Fibroblast of upper back skin (primary cell): ENCODE measurements at regions not wholly inside any gene's neighbourhood (a gene's known extent, or its start where the extent isn't known, plus 50 kb on each side); places are given as distances from the start of the nearest gene placed in this dataset.

Source experiments
- DNase-seq: peaks from one replicate; pipeline ENCODE4 v3.0.0-alpha.2; 2013

DNA sequence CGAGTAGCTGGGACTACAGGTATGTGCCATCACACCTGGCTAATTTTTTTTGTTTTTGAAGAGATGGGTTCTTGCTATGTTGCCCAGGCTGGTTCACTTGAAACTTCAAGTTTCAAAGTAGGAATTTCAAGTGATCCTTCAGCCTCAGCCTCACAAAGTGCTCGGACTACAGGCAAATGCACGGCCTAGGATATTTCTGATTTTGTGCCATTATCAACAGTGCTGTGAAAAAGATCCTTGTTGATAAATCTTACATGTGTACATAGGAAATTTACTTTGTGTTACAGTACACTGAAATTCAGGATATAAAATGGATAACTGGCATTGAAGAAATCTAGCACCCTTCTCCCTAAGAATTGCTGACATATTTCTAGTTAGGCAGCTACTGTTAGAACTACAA lies 184.6 kb upstream of the PRDM1 start:
- no peak for DNase-seq

DNA sequence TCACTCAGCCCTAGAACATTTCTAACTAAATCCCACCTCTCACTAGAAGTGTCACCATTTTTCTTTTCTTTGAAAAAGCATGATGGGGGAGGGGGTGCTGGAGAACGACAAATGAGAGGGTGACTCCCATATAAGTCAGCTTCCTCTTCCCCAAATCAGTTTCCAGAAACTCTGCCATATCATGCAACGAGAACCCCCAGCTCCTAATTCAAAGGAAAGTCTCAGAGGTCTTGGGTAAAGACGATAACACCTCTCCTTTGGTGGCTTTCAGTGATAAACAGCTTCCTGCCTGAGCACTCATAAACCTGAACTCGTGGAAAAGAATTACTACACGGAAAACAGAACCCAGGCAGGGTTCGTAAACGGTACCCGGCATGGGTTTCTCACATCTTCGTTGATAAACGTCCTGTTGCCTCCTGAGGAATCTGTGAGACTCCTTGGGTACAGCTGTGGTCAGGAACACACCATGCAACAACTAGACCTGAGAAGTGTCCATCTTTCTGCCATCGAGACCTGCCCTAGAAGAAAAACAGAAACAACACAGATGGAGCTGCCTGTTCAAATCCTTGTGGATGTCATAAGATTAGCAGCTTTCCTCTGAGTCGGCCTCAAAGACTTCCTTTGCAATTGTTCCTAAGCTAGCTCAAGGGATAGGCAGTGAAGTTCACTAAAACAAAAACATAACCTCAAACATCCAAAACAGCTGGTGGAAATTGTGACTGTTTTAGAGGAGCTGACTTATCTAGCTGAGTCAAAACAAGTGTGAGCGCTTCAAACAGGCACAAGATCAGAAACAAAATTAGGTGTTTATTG lies 185.8 kb upstream of the PRDM1 start:
- peak; percentile 84 for DNase-seq

DNA sequence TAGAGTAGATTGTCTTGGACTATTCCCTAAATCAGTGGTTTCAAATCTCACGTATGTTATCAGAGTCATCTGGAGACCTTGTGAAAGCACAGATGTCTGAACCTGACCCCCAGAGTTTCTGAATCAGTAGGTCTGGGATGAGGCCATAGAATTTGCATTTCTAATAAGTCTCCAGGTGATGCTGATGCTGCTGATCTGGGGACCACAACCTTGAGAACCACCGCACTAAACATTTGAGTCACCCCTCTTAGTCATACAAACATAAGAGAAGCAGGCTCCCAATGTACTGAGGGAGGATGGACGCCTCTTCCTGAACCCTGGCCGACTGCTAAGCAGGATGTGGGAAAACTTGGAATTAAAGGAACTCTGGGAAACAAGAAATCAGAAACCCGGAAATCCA lies 187.8 kb upstream of the PRDM1 start:
- peak; percentile 87 for DNase-seq

DNA sequence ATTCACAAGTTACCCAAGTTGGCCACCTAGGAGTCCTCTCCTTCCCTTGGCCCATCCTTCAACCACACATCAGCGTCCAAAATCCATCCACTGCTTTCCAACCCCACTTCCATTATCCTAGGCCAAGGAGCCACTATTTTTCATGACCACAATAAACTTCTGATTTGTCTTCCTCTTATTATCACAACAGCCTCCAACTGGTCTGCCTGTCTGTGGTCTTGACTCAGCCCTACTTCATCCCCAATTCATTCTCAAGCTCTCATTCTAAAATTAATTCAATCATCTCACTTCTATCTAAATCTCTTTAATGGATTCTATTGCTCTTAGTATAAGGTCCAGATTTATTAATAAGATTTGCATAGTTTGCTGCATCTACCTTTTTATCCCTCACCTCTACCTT lies 189.0 kb upstream of the PRDM1 start:
- DNase-seq = no peak

DNA sequence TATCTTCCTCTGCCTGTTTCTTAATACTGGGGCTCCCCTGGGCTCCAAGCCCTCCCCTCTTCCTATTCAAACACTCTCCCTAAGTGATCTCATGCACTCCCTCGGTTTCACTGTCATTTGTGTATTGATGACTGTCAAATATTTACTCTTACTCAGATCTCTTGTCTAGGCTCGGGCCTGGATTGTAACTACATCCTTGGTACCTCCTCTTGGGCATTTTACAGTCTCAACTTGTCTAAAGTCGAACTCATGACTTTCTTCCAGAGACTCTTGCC lies 189.4 kb upstream of the PRDM1 start:
- DNase-seq = no peak

DNA sequence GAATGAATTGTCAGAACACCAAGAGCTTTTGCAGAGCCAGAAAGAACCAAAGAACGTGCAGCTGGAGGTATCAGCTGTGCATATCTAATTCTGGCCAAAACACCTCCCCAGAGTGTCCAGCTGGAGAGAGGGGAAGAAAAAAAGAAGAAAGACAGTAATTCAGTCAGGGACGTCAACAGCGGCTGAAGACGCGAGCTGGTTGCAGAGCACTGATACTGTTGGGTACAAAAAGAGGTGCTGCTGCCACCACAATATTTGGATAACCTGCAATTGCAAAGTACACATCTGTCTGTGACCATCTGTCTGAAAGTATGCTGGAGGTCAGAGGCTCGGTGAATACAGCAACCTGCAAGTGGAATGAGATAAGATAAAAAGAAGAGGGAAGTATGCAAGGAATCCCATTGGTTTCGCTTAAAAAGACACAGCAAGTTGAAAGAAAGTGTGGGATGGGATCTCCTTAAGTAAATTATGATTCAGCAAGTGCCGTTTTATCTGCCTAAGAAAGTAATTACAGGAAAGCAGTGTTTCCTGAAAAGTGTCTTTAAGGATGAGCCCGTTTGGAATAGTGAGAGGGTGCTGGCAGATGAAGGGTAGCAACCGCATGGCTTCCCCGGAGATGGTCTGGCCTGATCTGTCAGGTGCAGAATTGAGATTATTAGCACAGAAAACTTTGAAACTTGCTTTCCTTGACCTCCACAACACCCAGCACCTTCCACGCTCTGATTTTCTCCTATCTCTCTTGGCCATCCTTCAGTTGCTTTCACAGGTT lies 189.9 kb upstream of the PRDM1 start:
- DNase-seq = no peak

DNA sequence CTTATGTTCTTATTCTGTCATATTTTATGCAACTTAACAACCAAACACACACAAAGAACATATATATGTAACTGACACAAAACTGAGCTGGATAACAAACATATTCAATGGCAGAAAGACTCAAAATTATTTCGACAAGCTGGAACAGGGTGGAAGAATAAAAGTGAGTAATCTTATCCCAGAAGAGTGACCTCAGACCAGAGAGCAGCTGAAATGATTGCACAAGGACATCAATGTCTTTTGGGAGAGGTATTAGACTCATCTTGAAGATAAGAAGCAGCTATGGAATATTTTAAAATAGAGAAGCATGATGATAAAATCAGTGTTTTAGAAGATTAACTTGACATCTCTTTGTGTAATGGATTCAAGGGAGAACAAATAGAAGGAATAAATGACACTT lies 191.6 kb upstream of the PRDM1 start:
- no peak for DNase-seq

DNA sequence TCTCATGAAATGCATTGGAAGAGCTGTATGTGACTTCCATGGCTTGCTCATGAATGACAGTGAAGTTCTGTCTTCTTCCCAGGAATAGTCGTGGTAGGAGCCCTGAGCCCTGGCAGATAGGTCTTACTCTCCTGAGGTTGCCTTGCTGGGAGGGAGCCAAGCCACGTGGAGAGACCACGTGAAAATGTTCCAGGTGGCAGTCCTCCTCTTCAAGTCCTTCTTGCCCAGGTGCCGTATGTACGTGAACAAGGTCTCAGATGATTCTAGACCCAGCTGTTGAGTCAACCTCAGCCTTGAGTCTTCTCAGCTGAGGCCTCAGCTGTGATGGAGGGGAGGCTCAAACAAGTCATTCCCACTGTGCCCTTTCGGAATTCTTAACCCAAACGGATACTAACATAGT lies 192.4 kb upstream of the PRDM1 start:
- no peak for DNase-seq

DNA sequence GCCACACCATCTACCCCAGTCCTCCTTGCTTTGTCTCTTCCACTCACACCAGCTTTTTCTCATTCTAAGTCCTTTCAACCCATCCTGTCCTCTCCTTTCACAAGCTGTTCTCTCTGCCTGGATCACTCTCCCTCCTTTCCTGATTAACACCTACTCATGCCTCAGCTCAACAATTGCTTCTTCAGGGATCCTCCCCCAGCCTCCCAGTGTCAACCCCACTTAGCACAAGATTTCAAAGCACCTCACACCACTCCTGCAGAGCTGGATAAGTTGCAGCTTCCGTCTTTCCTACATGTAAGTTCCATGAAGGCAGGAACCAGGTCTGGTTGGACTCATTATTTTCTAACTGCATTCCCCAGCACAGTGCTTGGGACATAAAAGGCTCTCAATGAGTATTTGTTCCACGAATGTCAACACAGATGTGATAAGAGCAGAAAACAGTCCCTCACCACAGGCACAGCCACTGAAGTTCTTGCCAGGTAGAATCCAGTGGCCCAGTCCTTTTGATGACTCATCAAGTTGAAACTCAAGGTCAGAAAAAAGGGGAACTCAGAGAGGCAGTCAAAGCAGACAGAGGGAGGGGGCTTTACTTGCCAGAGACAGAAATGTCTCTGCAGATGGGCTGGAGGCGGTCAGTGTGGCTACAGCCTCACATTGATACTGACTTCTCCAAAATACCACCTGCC lies 193.4 kb upstream of the PRDM1 start:
- no peak for DNase-seq

DNA sequence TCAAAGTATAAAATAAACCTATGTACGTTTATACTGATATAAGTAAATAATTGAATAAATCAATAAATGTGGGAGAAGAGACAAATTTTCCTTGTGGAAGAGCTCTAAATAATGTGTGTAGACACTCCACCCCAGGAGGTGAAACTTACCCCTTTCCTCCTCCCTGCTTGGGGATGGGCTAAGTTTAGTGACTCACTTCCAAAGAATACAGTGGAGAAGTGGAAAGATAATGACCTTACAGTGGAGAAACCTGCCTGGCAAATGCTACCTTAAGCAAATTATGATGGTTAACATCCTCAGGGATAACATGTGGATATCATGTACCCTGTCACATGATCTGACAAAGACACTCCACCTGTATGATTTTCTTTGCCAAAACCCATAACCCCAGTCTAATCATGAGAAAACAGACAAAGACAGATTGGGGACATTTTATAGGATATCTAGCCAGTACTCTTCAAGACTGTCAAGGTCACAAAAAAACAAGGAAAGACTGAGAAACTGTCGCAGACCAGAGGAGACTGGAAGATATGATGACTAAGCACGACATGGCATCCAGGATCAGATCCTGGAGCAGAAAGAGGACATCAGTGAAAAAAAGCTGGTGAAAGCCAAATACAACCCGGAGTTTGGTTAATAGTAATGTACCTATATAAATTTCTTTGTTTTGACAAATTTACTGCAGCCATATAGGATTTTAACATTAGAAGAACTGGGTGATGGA lies 195.5 kb upstream of the PRDM1 start:
- no peak for DNase-seq

DNA sequence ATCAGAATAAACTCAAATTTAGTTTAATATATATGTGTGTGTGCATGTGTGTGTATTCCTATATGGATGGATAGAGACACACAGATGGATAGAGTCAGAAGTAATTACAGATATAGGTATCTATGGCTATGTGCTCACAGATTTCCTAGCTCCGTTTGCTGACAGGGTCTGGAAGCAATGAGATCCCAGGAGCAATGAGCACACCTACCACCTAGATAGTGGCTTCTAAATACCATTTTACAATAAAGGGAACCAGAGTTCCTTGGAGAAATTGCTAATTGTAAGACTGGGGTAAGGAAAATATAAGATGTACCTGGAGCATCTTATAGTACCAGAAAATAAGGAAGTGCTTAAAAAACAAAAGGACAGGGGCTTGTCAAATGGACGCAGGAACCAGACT lies 196.2 kb upstream of the PRDM1 start:
- DNase-seq = no peak

DNA sequence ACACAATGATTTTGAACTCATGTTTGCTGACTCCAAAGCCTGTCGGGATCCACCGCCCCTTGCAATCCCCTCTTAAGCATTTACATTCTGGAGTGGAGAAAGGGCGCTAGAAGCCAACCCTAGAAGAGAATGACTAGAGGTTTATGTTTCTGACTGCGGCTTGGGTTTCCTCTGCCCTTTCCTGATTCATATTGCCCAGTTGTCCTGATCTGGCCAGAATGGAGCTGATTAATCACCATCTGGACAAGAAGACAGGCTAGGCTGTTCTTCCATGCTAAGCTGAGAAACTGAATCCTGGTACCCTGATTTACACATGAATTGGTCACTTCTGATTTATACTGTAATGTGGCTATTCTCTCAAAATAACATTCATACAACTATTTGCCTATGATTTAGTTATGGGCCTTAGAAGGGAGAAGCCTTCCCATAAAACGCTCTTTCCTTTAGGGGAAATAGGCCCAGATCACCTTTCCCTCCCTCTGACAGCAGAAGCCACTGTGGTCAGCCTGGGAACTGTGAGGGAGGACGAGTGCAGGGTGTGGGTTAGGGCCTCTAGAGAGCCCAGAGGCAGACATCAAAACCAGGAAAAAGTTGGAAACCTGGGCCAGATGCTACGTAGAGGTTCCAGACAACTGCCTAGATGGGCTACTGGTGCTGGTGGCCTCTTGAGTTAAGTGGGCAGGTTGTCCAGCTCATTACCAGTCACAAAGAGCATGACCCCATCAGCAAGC lies 199.2 kb upstream of the PRDM1 start:
- no peak for DNase-seq

DNA sequence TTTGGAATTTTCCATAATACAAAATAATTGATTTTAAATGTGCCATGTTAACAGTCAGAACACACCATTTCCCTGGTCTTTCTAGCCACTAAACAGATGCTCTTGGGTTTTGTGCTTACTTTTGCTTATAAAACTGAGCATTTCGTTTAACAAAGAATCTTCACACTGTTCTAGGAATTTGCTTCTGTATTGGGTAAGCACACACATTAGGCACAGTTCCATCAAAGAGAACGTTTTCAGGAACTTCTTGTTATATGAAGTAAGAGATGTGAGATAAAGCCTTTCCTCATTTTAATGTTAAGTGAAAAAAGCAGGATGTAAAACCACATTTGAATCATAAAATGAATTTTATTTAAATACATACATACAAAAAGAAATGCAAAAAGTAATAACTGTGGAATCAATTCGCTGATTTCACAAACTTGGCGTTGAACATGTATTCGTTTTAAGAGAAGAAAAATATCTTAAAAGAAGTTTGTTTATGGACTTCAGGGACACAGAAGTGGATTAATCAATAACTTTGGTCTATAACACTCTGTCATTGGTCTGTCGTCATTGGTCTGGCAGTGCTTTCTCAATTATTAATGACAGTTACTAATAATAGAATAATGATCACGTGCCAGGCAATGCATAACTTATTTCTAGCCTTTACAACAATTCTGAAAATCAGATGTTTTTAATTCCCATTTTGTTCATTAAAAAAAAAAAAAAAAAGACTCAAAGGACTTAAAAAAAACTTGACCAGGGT lies 199.9 kb upstream of the PRDM1 start:
- DNase-seq = no peak

DNA sequence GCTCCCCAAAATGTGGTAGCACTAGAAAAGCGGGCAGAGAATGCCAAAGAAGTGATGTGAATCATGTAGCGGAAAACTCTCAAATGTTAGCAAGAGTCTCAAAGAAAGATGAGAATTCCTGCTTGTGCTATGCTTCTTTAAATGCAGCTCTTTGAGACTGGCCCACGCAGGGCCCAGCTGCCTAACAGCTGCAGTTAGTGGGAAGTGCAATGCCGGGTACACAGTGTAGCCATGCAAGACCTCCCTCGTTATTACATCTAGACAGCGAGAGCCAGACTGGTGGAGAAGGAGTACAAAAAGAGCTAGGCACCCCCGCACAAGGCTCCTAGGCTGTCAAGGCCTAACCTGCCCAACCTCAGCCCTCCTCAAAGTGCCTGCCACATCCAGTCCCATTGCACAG lies 201.7 kb upstream of the PRDM1 start:
- DNase-seq = no peak

DNA sequence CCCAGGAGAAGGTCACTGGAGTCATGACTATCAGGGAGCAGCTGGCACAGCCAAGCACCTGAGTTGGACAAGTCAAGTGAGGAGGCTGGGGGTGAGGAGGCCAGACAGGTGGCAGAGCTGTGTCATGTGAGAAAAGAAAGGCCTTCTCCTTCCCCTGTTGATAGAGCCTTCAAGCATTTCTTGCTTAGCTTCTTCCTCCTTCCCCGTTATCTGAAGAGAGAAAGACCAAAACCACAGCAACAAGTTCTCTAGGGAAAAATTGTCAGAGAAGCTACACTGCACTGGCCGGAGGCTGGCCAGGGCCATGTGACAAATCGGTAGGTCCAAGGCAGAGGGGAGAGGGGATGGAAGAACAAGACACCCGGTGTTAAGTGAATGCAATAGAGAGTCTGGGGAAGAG lies 202.1 kb upstream of the PRDM1 start:
- no peak for DNase-seq

DNA sequence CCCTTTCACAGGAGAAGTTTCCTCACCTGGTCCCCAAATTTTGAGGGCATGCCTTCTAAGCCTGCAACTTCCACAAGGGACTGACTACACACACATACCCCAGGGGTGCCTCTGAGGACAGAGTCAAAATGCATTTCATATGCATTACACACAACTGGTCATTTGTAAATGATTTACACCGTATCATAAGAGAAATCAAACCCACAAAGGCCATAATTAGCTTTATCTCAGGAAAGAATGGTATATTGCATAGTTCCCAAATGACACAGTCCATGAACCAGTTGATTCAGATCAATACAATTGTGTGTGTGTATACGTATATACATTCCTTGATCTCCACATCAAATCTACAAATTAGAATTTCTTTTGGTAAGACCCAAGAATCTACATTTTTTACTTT lies 203.3 kb upstream of the PRDM1 start:
- DNase-seq = peak; percentile 59

DNA sequence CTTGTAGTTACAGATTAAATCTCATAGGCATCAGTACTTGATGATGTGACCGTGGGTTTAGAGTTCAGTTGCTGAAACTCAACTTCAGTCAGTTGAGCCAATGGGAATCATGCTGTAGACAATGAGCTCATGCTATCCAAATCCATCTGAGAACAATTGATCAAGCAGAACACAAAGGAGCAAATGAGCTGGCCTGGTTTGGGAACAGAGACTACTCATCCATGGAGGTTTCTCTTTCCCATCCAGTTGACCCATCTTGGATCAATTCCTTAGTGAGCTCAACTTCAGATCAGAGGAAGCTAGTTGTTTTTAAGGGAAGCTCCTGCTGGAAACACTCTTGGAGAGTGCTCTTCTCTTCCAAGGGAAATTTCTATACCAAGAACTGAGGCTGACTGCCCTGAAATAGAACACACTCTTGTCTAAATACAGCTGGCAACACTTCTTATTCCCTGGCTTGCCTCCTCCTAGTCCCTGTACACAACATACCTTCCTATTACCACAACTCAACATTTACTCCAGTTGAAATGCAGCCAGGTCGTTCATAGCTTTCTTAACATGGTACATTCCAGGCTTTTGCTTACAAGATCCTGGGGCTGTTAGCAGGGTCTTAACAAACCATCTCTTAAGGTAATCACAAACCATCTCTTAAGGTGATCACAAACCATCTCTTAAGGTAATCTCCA lies 203.9 kb upstream of the PRDM1 start:
- DNase-seq = peak; percentile 67

DNA sequence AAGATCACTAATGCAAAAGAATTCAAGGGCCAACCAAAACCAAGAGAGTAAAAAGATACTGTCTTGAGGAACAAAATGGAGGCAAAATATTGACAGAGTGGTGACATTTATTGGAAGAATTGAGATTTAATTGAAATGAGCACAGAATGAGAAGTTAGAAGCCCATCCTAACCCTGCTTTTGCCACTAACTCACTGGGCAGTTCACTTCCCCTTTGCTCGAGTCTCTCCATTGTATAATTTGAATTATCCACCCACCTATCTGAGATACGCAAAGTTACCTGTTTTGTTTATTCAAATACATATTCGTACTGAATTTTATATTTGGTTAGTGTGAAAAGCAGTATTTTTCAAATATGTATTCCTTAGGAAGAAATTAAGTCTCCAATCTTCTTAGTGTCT lies 204.5 kb upstream of the PRDM1 start:
- DNase-seq = no peak

DNA sequence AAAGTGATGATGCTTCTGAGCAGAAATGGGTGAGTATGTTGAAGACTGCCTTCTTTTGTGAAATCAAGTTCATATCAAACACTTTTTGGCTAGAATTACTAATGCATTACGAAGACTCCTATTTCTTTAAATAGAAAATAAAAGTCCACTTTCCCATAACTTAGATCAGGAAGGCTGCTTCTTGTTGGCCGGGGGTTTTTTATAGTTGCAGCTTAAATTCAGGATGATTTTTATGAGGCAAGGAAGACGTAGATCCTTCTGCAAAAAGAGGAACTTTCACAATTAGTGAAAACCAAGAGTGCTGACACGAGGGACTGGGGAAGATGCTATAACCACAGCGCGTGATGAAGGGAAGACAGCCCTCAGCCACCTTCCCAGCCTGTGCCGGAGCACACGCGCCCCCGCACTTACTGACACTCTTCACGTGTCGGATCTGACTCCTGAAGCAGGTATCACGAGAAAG lies 206.1 kb upstream of the PRDM1 start:
- DNase-seq = no peak

DNA sequence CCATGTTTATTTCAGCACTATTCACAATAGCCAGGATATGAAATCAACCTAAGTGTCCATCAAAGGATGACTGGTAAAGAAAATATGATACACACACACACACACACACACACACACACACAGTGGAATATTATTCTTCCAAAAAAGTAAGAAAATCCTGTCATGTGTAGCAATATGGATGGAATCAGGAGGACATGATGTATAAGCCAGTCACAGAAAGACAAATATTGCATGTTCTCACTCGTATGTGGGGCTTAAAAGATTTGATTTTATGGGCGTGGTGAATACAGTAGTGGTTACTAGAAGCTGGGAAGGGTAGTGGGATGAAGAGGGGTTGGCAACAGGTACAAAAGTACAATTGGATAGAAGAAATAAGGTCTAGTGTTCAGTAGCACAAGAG lies 207.0 kb upstream of the PRDM1 start:
- no peak for DNase-seq

DNA sequence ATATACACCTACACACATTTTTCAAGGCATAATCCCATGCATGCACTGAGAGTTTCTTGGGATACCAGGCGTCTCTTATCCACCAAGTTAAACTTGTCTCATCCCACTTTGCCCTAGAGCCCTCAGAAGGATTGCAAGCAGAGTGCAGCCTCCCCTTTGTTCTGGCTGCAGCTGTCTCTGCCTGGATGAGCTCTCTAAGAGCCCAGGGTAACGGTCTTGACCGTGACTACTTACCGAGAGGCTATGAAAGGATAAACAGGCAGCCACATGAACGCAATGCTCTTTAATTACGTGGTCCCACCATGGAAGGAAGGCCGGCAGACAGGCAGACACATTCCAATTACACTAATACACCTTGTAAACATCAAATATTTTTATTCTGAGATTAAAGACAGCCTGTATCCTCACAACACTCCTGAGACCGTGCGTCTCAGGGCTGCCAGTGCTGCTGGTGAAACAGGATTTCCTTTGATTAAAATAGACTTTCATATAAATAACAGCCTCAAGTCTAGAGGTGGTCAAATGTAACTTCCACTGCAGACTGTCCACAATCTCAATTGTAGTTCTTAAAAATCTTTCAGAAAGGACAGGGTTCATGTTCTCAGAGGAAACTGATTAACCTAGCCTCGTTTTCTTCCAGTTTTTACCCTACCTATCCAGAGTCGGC lies 210.0 kb upstream of the PRDM1 start:
- DNase-seq = no peak
